T-cell (primary cell): ENCODE measurements at regions not wholly inside any gene's neighbourhood (a gene's known extent, or its start where the extent isn't known, plus 50 kb on each side); places are given as distances from the start of the nearest gene placed in this dataset.
"Not testable (repeated sequence)": the region's sequence is repeated elsewhere in the genome, so short reads cannot be mapped to it uniquely, and the experiment has no call there.

ENCODE experiments used
- ATAC-seq, 4 experiments: fragments of 200-7000 bp in 3 of 4; fragments of 150-1000 bp in 1 of 4; cut with Tn5 transposase; replicated peaks in 1 of 4; 1 replicate in 3 of 4; 2 replicates in 1 of 4; pipeline ENCODE4 v1.10.0; 2021; ENCODE audit warnings: moderate library complexity in 3 of 4, mild to moderate bottlenecking in 2 of 4, moderate number of reproducible peaks in 1 of 4
- CTCF ChIA-PET, 2 donors: fragments of 300-600 bp; sonication (Branson Sonifier 250); formaldehyde crosslinking; loops; one replicate each; lab custom pipeline; 2022; ENCODE audit warnings: antibody characterized with exemption in 2 of 2; lab: Charles Lee
- POLR2A ChIA-PET, 2 donors: fragments of 300-600 bp; sonication (Branson Sonifier 250); formaldehyde crosslinking; loops; one replicate each; lab custom pipeline; 2022; ENCODE audit warnings: antibody characterized with exemption in 2 of 2; lab: Charles Lee
- DNase-seq, 35 experiments: peaks; one replicate each; pipeline versions ENCODE4 v3.0.0 to v3.0.0-alpha.2; 2013 to 2023
- H3K27ac ChIP-seq: one replicate; pipeline ENCODE4 v1.5.1; 2013; ENCODE audit warnings: low read length
- H3K27me3 ChIP-seq, 2 experiments: replicated peaks in 1 of 2; 1 replicate in 1 of 2; 2 replicates in 1 of 2; pipeline versions ENCODE4 v1.6.1 to v1.7.0; 2013; ENCODE audit warnings: low read length in 1 of 2, mixed read lengths in 1 of 2; ENCODE audit not compliant: control insufficient read depth in 2 of 2, insufficient read depth in 2 of 2; ENCODE audit errors: extremely low read depth in 1 of 2
- H3K36me3 ChIP-seq, 2 donors: 1 replicate in 1 of 2; 2 replicates in 1 of 2; pipeline versions ENCODE4 v1.6.1 to v1.7.0; 2013; ENCODE audit warnings: low read length in 1 of 2; ENCODE audit not compliant: control insufficient read depth in 2 of 2, insufficient read depth in 1 of 2; ENCODE audit errors: extremely low read depth in 1 of 2
- H3K4me1 ChIP-seq, 2 experiments: 1 replicate in 1 of 2; 2 replicates in 1 of 2; pipeline versions ENCODE4 v1.6.1 to v1.7.0; 2013; ENCODE audit warnings: low read length in 2 of 2, mixed read lengths in 1 of 2; ENCODE audit not compliant: insufficient read depth in 2 of 2, control insufficient read depth in 1 of 2; ENCODE audit errors: extremely low read depth in 1 of 2
- H3K4me3 ChIP-seq, 2 donors: 1 replicate in 1 of 2; 2 replicates in 1 of 2; pipeline versions ENCODE4 v1.5.1 to v1.7.0; 2013; ENCODE audit warnings: mild to moderate bottlenecking in 2 of 2, low read length in 1 of 2, moderate library complexity in 1 of 2; ENCODE audit not compliant: control insufficient read depth in 1 of 2; ENCODE audit errors: extremely low read depth in 1 of 2
- H3K9me3 ChIP-seq: 2 replicates; pipeline ENCODE4 v1.7.0; 2013
- H3K27ac Mint-ChIP-seq, 2 donors: one replicate each; pipeline ENCODE4 v1.8.0; 2020 to 2021; ENCODE audit warnings: mild to moderate bottlenecking in 2 of 2, mixed read lengths in 2 of 2
- H3K27me3 Mint-ChIP-seq, 2 donors: one replicate each; pipeline ENCODE4 v1.8.0; 2021 to 2022; ENCODE audit warnings: mixed read lengths in 2 of 2
- H3K36me3 Mint-ChIP-seq: one replicate; pipeline ENCODE4 v1.8.0; 2021; ENCODE audit warnings: mixed read lengths
- H3K4me1 Mint-ChIP-seq, 3 donors: one replicate each; pipeline ENCODE4 v1.8.0; 2020 to 2022; ENCODE audit warnings: mixed read lengths in 3 of 3, mild to moderate bottlenecking in 1 of 3
- H3K4me3 Mint-ChIP-seq, 3 donors: one replicate each; pipeline ENCODE4 v1.8.0; 2020 to 2022; ENCODE audit warnings: mild to moderate bottlenecking in 3 of 3, mixed read lengths in 3 of 3, moderate library complexity in 3 of 3
- H3K9me3 Mint-ChIP-seq, 3 donors: one replicate each; pipeline ENCODE4 v1.8.0; 2020 to 2022; ENCODE audit warnings: mixed read lengths in 3 of 3
- WGBS: methylation state at CpG from one replicate; pipeline ENCODE4 v1.1.5; 2013; ENCODE audit warnings: missing lambda C conversion rate; ENCODE audit not compliant: insufficient coverage; 5-methylcytosine and 5-hydroxymethylcytosine counted together

DNA sequence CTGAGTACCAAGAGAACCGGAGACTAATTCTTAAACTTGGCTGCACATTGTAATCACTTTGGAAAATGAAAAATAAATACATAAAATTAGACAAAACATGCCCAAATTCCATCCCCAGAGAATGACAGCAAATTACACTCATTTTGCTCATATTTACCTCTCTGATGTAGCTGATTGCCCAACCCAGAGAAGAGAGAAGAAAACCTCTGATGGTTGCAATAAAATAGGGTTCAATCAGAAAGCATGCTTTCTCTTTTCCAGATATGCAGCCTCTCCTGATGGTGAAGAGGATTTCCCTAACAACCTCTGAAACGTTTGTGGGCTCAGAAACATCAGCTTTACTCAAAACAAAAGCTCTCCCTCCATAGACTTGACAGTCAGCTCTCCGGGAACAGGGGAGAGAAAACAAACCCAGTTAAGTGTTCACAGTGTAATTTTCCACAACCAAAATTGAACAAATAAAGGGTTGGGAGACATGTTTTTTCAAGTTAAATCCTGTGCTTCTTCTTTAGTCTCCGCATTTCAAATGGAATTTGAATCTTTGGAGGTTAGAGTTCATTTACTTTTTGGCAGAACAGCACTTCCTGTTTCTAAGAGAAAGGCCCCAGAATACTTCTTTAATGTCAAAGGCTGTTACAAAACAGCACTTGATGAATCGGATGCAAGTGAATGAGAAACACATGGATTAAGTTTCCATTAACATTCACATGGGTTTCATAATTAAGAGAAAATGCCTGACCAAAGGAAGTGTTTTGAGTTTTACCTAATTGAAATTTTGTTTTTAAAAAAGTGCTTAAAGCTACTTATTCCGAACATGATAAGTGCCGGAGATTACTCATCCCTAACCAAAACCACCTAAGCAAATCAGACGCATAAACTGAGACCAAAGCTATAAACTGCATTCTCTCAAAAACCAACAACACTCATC lies 570.1 kb upstream of the SYT4 start:
- Mint-ChIP-seq H3K36me3 (no peaks in the 10 kb centered on the region), H3K4me1 (no peaks in the 10 kb centered on the region), H3K9me3 (peaks cover 4 to 11% (median 5%) of the 10 kb centered on the region in 3 donors), H3K27me3 (no peaks in the 10 kb centered on the region), H3K4me3 (no peak overlapping the region), H3K27ac (no peak overlapping the region)
- H3K36me3 ChIP-seq = no peaks in the 10 kb centered on the region
- no peaks in the 10 kb centered on the region for H3K27me3 ChIP-seq
- ChIA-PET POLR2A (no interaction called here), CTCF (no interaction called here)
- DNase-seq (no peak), ATAC-seq (no peak)
- H3K9me3 ChIP-seq = no peaks in the 10 kb centered on the region
- H3K4me1 ChIP-seq = no peaks in the 10 kb centered on the region
- no peak overlapping the region for H3K27ac ChIP-seq
- 40% methylated on average over 1 of the region's 8 CpGs for WGBS
- H3K4me3 ChIP-seq = no peak overlapping the region

DNA sequence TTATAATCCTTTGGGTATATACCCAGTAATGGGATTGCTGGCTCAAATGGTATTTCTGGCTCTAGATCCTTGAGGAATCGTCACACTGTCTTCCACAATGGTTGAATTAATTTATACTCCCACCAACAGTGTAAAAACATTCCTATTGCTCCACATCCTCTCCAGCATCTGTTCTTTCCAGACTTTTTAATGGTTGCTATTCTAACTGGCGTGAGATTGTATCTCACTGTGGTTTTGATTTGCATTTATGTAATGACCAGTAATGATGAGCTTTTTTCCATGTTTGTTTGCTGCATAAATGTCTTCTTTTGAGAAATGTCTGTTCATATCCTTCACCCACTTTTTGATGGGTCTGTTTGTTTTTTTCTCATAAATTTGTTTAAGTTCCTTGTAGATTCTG lies 572.5 kb upstream of the SYT4 start:
- POLR2A ChIA-PET = not testable (repeated sequence)

DNA sequence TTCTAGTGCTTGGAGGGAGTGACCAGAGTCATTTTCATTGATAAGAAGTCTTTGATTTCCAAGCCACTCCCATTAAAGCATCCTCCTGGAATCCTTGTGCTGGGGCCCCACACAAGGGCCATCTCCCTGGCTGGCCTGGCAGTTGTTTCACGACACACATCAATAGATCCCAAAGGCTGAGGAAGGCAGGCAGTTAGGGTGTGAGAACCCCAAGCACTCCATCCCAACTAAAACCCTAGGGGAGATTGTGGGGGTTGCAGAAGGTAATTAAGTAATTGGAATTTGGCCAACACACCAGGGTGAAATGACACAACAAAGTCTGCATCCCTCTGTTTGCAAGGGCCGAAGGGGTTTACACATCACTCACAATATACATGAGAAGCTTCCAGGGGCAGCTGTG lies 578.1 kb upstream of the SYT4 start:
- H3K9me3 Mint-ChIP-seq = peaks cover 0 to 16% (median 11%) of the 10 kb centered on the region in 3 donors

More for the DNA sequence above, 572.5 kb upstream of the SYT4 start:
- DNase-seq, H3K4me3 Mint-ChIP-seq, H3K4me1 ChIP-seq, H3K4me3 ChIP-seq, H3K27ac ChIP-seq, H3K36me3 ChIP-seq, H3K27ac Mint-ChIP-seq, H3K4me1 Mint-ChIP-seq, H3K36me3 Mint-ChIP-seq, H3K27me3 Mint-ChIP-seq, CTCF ChIA-PET, ATAC-seq, H3K27me3 ChIP-seq, H3K9me3 ChIP-seq: not testable (repeated sequence)
- no CpG with 5 or more reads among the region's 2 CpGs for WGBS
- peaks cover 5 to 18% (median 11%) of the 10 kb centered on the region in 3 donors for H3K9me3 Mint-ChIP-seq

DNA sequence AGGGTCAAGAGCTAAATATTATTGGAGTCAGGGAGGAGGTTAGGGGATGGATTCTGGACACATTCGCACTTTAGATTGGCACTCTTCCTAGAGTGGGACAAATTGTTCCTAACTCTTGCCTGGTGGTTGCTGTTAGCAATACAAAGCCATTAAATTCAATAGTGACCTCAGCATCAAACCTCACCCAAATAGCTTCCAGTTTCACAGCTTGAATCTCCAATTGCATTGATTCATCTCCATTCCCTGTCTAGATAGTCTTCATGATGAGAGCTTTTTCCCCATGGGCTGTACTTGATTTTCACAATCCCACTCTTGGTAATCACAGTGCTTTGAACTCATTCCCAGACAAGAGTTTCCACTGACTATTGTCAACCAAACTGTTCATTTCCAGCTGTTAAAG lies 585.9 kb upstream of the SYT4 start:
- peaks cover 8 to 16% (median 15%) of the 10 kb centered on the region in 3 donors for H3K9me3 Mint-ChIP-seq
- DNase-seq (no peak), ATAC-seq (no peak)
- no peaks in the 10 kb centered on the region for H3K36me3 ChIP-seq
- H3K4me3 Mint-ChIP-seq = no peak overlapping the region
- no peaks in the 10 kb centered on the region for H3K9me3 ChIP-seq
- WGBS = no CpG with 5 or more reads among the region's 1 CpG
- ChIA-PET POLR2A (no interaction called here), CTCF (no interaction called here)
- H3K4me1 ChIP-seq = no peaks in the 10 kb centered on the region
- no peak overlapping the region for H3K27ac Mint-ChIP-seq
- no peaks in the 10 kb centered on the region for H3K4me1 Mint-ChIP-seq
- H3K27ac ChIP-seq = no peak overlapping the region
- no peaks in the 10 kb centered on the region for H3K27me3 ChIP-seq
- no peak overlapping the region for H3K4me3 ChIP-seq
- no peaks in the 10 kb centered on the region for H3K36me3 Mint-ChIP-seq
- no peaks in the 10 kb centered on the region for H3K27me3 Mint-ChIP-seq

More for the DNA sequence above, 578.1 kb upstream of the SYT4 start:
- H3K4me3 Mint-ChIP-seq = no peak overlapping the region
- H3K4me3 ChIP-seq = no peak overlapping the region
- H3K27ac ChIP-seq = no peak overlapping the region
- H3K36me3 Mint-ChIP-seq = no peaks in the 10 kb centered on the region
- H3K9me3 ChIP-seq = no peaks in the 10 kb centered on the region
- CTCF ChIA-PET = interaction anchor here in 1 of 2 donors (0.6 kb wide), 1 partner anchor 34 kb away, joined by 3 read pairs; no protein-coding TSS in a partner anchor
- no peak overlapping the region for H3K27ac Mint-ChIP-seq
- no peaks in the 10 kb centered on the region for H3K4me1 Mint-ChIP-seq
- no peaks in the 10 kb centered on the region for H3K36me3 ChIP-seq
- POLR2A ChIA-PET = no interaction called here
- no peak for ATAC-seq
- no peak for DNase-seq
- no peaks in the 10 kb centered on the region for H3K27me3 ChIP-seq
- no peaks in the 10 kb centered on the region for H3K27me3 Mint-ChIP-seq
- no CpG with 5 or more reads among the region's 2 CpGs for WGBS
- no peaks in the 10 kb centered on the region for H3K4me1 ChIP-seq

DNA sequence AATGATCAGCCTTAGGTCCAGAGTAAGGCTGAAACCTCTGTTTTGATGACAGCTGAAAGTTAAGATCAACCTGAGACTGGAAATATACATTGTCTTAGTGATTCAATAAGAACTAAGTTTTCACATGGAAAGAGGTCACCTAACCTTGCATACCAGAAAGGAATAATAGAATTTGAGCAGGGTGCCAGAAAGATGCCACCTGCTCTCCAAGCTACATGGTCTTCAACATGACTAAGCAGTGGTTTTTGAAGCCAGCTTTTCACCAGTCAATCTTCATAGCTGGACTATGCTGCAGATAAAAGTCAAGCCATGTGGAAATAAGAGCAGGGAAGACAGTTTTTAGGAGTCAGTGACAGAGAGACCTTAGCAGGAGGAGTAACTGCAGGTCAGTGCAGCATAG lies 589.4 kb upstream of the SYT4 start:
- H3K9me3 ChIP-seq = no peaks in the 10 kb centered on the region
- H3K27ac Mint-ChIP-seq = no peak overlapping the region
- no peak for ATAC-seq
- H3K4me3 ChIP-seq = no peak overlapping the region
- H3K4me1 ChIP-seq = no peaks in the 10 kb centered on the region
- H3K36me3 Mint-ChIP-seq = no peaks in the 10 kb centered on the region
- POLR2A ChIA-PET = no interaction called here
- CTCF ChIA-PET = no interaction called here
- H3K4me1 Mint-ChIP-seq = no peaks in the 10 kb centered on the region
- no peak overlapping the region for H3K27ac ChIP-seq
- no peaks in the 10 kb centered on the region for H3K36me3 ChIP-seq
- H3K4me3 Mint-ChIP-seq = no peak overlapping the region
- no peaks in the 10 kb centered on the region for H3K27me3 Mint-ChIP-seq
- peaks cover 11 to 17% (median 14%) of the 10 kb centered on the region in 3 donors for H3K9me3 Mint-ChIP-seq
- DNase-seq = no peak
- no peaks in the 10 kb centered on the region for H3K27me3 ChIP-seq

DNA sequence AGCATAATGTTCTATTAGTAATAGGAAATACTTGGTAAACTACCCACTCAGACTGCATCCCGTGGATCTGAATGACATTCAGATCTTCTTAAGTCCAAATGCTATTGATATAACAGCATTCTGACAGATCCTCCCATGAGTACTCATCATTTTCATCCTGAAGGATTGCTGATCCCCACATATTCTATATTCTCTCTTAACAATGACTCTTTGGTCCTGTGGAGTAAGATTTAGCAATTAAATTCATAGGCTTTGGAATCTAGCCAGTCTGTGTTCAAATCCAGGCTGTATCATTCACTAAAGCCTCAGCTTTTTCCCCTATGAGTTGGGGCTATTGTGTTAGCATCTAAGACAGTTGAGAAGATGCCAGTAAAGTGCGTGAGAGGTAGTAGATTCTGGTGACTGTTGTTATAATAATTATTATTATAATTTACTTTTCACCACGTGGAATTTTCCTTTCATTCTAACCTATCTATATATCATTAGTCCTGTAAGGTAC lies 591.3 kb upstream of the SYT4 start:
- H3K27me3 ChIP-seq = no peaks in the 10 kb centered on the region
- no peaks in the 10 kb centered on the region for H3K4me1 ChIP-seq
- DNase-seq (no peak), ATAC-seq (no peak)
- no peaks in the 10 kb centered on the region for H3K36me3 ChIP-seq
- Mint-ChIP-seq H3K4me1 (no peaks in the 10 kb centered on the region), H3K4me3 (no peak overlapping the region), H3K27me3 (no peaks in the 10 kb centered on the region), H3K9me3 (peaks cover 8 to 17% (median 14%) of the 10 kb centered on the region in 3 donors), H3K36me3 (no peaks in the 10 kb centered on the region), H3K27ac (no peak overlapping the region)
- WGBS = no CpG with 5 or more reads among the region's 3 CpGs
- no peaks in the 10 kb centered on the region for H3K9me3 ChIP-seq
- POLR2A ChIA-PET = interaction anchor here in 1 of 2 donors (0.6 kb wide), 1 partner anchor 710 kb away, joined by 4 read pairs; no protein-coding TSS in a partner anchor
- no peak overlapping the region for H3K27ac ChIP-seq
- H3K4me3 ChIP-seq = no peak overlapping the region
- CTCF ChIA-PET = no interaction called here
